K562 (cell line): ENCODE measurements at regions not wholly inside any gene's neighbourhood (a gene's known extent, or its start where the extent isn't known, plus 50 kb on each side); places are given as distances from the start of the nearest gene placed in this dataset.

Source experiments
- BCLAF1 ChIP-seq, 2 experiments: fragments of 450-650 bp in 1 of 2; IDR thresholded peaks; 2 replicates each; pipeline ENCODE4 v1.6.1; 2011 to 2017; ENCODE audit warnings: low read depth in 2 of 2, antibody characterized with exemption in 1 of 2, borderline replicate concordance in 1 of 2, low read length in 1 of 2, mild to moderate bottlenecking in 1 of 2, mixed read lengths in 1 of 2; ENCODE audit not compliant: control insufficient read depth in 1 of 2
- LEF1 ChIP-seq: fragments of 450-650 bp; IDR thresholded peaks from 2 replicates; pipeline ENCODE4 v1.6.1; 2016; ENCODE audit warnings: mild to moderate bottlenecking
- POLR3G ChIP-seq: IDR thresholded peaks from 2 replicates; pipeline ENCODE4 v1.6.1; 2011; ENCODE audit not compliant: insufficient read length, insufficient replicate concordance; ENCODE audit errors: extremely low read depth
- SP1 ChIP-seq: sonication (generic); formaldehyde crosslinking; IDR thresholded peaks from 2 replicates; pipeline ENCODE4 v1.8.1; 2022; ENCODE audit warnings: mild to moderate bottlenecking, missing genetic modification reagents
- U2AF2 ChIP-seq: fragments of 200-400 bp; formaldehyde crosslinking; optimal IDR thresholded peaks from 2 replicates; pipeline ENCODE3; 2017; ENCODE audit warnings: low read depth, mild to moderate bottlenecking, low read length
- TF ChIP-seq, protein P1 (sequence below): fragments of 450-650 bp; IDR thresholded peaks from 2 replicates; pipeline ENCODE4 v1.6.1; 2016; ENCODE audit warnings: low read depth

DNA sequence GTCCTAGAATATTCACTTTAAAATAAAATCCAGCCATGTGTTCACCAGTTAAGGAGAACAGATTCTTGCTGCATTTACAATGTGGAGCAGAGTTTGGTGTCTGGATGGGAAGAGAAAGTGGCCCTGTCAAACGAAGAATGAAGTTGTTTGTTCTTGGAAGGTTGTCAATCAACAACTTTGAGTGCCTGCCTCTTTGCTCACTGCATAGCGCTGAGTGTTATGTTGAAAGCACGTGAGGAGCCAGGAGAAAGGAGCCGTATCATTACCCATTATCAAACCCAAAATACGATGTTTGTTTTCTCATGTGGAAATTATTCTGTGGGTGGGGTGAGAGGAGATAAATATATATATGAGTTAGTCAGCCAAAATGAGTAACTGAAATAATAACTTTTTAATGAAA lies 492.5 kb upstream of the POU3F3 start (continued):
- no peak for TF ChIP-seq BCLAF1 (IDR thresholded peaks at IDR 0.05; ENCODE audit: borderline replicate concordance in 1 of 2, control insufficient read depth in 1 of 2, low read depth in 2 of 2, low read length in 1 of 2)
- no peak for TF ChIP-seq SP1
- TF ChIP-seq LEF1: no peak
- TF ChIP-seq, protein P1, sequence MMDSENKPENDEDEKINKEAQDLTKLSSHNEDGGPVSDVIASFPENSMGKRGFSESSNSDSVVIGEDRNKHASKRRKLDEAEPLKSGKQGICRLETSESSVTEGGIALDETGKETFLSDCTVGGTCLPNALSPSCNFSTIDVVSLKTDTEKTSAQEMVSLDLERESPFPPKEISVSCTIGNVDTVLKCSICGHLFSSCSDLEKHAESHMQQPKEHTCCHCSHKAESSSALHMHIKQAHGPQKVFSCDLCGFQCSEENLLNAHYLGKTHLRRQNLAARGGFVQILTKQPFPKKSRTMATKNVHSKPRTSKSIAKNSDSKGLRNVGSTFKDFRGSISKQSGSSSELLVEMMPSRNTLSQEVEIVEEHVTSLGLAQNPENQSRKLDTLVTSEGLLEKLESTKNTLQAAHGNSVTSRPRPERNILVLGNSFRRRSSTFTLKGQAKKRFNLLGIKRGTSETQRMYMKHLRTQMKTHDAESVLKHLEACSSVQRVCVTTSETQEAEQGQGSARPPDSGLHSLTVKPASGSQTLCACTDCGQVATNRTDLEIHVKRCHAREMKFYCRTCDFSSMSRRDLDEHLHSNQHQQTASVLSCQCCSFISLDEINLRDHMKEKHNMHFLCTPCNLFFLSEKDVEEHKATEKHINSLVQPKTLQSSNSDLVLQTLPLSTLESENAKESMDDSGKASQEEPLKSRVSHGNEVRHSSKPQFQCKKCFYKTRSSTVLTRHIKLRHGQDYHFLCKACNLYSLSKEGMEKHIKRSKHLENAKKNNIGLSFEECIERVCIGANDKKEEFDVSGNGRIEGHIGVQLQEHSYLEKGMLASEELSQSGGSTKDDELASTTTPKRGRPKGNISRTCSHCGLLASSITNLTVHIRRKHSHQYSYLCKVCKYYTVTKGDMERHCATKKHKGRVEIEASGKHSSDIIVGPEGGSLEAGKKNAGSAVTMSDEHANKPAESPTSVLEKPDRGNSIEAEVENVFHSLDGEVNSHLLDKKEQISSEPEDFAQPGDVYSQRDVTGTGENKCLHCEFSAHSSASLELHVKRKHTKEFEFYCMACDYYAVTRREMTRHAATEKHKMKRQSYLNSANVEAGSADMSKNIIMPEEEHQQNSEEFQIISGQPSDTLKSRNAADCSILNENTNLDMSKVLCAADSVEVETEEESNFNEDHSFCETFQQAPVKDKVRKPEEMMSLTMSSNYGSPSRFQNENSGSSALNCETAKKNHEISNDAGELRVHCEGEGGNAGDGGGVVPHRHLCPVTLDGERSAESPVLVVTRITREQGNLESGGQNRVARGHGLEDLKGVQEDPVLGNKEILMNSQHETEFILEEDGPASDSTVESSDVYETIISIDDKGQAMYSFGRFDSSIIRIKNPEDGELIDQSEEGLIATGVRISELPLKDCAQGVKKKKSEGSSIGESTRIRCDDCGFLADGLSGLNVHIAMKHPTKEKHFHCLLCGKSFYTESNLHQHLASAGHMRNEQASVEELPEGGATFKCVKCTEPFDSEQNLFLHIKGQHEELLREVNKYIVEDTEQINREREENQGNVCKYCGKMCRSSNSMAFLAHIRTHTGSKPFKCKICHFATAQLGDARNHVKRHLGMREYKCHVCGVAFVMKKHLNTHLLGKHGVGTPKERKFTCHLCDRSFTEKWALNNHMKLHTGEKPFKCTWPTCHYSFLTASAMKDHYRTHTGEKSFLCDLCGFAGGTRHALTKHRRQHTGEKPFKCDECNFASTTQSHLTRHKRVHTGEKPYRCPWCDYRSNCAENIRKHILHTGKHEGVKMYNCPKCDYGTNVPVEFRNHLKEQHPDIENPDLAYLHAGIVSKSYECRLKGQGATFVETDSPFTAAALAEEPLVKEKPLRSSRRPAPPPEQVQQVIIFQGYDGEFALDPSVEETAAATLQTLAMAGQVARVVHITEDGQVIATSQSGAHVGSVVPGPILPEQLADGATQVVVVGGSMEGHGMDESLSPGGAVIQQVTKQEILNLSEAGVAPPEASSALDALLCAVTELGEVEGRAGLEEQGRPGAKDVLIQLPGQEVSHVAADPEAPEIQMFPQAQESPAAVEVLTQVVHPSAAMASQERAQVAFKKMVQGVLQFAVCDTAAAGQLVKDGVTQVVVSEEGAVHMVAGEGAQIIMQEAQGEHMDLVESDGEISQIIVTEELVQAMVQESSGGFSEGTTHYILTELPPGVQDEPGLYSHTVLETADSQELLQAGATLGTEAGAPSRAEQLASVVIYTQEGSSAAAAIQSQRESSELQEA: no peak
- no peak for TF ChIP-seq POLR3G
- no peak for TF ChIP-seq U2AF2
- TF ChIP-seq, all 486 proteins: peak for 0
